GM12873 (cell line): ENCODE measurements at regions not wholly inside any gene's neighbourhood (a gene's known extent, or its start where the extent isn't known, plus 50 kb on each side); places are given as distances from the start of the nearest gene placed in this dataset.

Experiments used
- TF ChIP-seq, protein P1 (sequence below): IDR thresholded peaks from 2 replicates; pipeline ENCODE4 v1.5.1; 2012; ENCODE audit warnings: low read depth, mild to moderate bottlenecking, moderate library complexity, low read length, control low read depth; ENCODE audit not compliant: insufficient read depth; ENCODE audit errors: missing control alignments

DNA sequence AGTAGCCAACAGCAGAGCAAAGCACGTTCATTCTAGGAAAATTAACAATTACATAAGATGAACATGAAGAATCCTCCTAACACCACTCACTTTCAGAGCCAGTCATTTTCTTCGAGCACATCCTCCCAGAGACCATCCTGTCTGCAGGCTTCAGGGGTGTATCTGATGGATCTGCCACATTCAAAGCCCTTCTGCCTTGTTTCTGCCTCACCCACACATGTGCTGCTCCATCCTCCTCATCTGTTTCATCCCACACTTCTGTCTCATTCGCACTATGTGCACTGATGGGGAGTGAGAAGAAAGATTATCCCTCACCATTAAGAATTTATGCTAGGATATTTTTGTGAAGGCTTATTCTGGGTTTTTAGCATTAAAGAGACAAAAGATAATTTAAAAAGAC lies 287.9 kb upstream of the PKDCC start:
- TF ChIP-seq, protein P1, sequence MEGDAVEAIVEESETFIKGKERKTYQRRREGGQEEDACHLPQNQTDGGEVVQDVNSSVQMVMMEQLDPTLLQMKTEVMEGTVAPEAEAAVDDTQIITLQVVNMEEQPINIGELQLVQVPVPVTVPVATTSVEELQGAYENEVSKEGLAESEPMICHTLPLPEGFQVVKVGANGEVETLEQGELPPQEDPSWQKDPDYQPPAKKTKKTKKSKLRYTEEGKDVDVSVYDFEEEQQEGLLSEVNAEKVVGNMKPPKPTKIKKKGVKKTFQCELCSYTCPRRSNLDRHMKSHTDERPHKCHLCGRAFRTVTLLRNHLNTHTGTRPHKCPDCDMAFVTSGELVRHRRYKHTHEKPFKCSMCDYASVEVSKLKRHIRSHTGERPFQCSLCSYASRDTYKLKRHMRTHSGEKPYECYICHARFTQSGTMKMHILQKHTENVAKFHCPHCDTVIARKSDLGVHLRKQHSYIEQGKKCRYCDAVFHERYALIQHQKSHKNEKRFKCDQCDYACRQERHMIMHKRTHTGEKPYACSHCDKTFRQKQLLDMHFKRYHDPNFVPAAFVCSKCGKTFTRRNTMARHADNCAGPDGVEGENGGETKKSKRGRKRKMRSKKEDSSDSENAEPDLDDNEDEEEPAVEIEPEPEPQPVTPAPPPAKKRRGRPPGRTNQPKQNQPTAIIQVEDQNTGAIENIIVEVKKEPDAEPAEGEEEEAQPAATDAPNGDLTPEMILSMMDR = no peak

DNA sequence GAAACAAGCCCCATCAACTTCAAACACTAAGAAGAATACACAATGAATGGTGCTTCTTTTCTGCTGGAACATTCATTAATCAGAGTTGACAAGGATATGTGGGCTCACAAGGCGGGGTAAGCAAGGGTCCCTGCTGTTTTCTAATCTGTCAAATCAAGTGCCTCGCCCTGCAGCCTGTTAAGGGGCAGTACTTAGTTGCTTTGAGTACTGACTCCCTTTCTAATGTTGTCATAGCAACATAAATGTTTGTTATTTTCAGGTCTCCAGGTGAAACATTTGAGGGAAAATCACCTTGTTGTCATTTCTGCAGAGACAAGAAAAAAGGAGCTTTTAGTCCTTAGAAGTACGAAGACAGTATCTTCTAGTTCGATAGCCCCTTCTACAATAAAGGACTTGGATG lies 284.7 kb upstream of the PKDCC start:
- TF ChIP-seq, protein P1 = no peak

DNA sequence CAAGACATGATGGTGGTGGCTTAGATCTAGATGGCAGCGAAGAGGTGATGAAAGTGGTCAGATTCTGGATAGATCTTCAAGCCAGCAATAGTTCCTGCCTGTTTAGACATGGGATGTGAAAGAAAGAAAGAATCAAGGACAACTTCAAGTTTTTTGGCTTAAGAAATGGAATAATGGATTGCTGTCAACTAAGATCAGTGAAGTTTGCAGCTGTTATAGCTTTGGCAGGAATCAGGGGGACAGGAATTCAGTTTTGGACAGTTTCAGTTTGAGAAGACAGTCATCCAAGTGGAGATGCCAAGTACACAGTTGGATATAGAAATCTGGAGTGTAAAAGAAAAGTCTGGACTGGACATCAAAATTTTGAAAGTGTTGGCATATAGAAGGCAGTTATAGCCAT lies 283.7 kb upstream of the PKDCC start:
- TF ChIP-seq, protein P1 = no peak

DNA sequence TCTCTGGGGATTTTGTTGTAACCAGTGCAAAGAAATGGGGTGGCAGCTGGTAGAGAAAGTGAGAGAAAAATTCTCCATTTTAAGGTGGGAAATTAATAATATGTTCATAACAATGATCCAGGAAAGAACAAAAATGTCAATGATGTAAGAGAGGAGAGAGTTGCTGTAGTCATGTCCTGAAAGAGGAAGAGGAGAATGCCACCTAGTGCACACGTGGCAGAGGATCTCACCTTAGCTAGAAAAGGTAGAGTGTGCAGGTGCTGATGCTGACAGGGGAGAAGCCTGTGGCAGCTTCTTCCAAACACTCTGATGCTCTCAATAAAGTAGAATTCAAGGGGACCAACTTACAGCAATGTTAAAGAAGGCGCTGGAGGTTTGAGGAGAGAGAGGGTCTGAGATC lies 282.9 kb upstream of the PKDCC start:
- TF ChIP-seq, protein P1 = no peak

DNA sequence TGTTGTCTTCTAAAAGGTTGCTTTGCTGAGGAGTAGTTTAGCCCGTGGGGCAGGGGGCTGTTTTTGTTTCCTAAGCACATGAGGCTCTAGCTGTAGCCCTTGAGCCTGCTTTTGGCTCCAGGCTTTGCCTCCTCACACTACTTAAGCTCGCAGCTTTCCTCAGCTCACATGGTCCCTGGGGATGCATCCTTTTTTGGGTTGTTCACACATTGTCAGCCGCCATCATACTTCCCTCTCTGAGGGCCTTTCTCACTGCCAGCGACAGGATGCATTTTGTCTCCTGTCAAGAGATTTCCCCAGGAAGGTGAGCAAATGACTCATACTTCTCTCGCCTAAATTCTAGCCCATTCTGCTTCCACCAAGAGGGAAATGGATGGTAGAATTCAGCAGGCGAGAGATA lies 279.5 kb upstream of the PKDCC start:
- TF ChIP-seq, protein P1 = no peak

DNA sequence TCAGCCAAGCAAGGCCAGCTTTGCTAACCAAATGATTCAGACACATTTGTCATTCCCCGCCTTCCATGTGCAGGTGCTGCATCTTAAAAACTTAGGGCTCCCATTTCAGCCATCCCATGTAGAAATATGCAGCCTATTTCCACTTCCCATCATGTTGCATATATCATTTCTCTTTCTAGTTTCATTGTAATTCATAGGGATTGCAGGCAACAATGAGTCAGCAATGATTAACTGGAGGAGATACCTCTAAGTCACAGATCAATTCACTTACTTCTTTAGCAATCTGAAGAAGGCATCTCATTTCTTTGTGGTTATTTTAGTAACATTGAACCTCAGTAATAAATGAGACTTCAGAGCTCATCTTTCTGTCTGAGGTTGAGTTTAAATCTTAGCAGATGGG lies 276.1 kb upstream of the PKDCC start:
- TF ChIP-seq, protein P1 = no peak

DNA sequence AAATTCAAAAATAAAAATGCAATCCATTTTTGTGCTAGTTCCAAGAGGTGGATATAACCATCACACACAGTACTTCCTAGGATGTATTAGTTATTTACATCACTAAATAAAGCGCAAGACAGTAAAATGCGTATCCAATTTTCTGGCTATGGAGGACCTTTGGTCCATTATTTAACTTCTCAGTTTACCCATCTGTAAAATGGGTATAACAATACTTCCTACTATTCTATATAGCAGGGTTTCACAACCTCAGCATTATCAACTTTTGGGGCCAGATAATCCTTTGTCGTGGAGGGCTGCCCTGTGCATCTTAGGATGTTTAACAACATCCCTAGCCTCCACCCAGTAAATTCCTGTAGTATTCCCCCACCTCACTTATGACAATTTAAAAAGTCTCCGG lies 275.1 kb upstream of the PKDCC start:
- TF ChIP-seq, protein P1 = no peak

DNA sequence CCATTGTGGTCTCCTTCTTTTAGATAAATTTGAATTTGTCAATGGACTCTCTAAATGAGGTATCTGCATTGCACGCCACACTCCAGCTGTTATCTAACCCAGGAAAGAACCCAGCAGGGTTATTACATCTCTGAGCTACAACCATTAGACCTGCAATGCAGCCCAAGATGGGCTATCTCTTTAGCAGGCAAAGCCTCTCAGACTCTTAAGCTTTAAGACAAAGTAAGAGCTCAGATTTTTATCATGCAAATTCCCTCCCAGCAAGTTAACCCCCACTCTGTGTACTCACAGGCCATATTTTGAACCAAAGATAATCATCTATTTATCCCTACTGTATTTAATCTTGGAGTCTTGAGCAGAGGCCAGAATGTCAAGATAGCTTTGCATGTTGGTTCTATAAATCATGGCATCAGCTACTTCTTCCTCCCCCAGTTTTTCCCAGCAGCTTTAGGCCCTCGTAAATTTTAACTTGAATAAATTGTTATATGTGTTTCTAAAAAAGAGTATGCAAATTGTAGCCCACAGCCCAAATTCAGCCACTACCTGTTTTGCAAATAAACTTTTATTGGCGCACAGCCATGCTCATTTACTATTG lies 273.7 kb upstream of the PKDCC start:
- TF ChIP-seq, protein P1 = no peak
